Endothelial cell of umbilical vein (primary cell): ENCODE measurements at regions not wholly inside any gene's neighbourhood (a gene's known extent, or its start where the extent isn't known, plus 50 kb on each side); places are given as distances from the start of the nearest gene placed in this dataset.

Source experiments
- BruUV-seq: library from RNA; stranded (reverse); fragments of 400-500 nt; replicated peaks from 2 replicates; lab custom pipeline; 2021; lab: Mats Ljungman, UMichigan
- CTCF ChIA-PET: fragments of 300-600, 350-600 bp; sonication (Branson Sonifier 250); formaldehyde crosslinking; loops from one replicate; lab custom pipeline; 2021; ENCODE audit warnings: antibody characterized with exemption, inconsistent platforms; lab: Charles Lee
- POLR2A ChIA-PET: fragments of 300-600, 350-600 bp; sonication (Branson Sonifier 250); formaldehyde crosslinking; loops from one replicate; lab custom pipeline; 2021; ENCODE audit warnings: antibody characterized with exemption, inconsistent platforms; lab: Charles Lee
- DNase-seq: peaks from one replicate; pipeline ENCODE4 v3.0.0-alpha.2; 2011; ENCODE audit warnings: low read depth, low spot score
- FAIRE-seq: peaks from 2 replicates; lab custom pipeline; 2011; peaks lifted over from hg19 to GRCh38; lab: Jason Lieb, UNC
- H2AFZ ChIP-seq: 2 replicates; pipeline ENCODE4 v1.6.0; 2012; ENCODE audit warnings: low read depth, low read length, control low read depth, inconsistent platforms
- H3K27ac ChIP-seq: 2 replicates; pipeline ENCODE4 v1.5.1; 2011; ENCODE audit warnings: low read depth, mild to moderate bottlenecking, control low read depth, low read length, moderate library complexity; ENCODE audit not compliant: insufficient read depth
- H3K27me3 ChIP-seq, 2 experiments: 2 replicates each; pipeline versions ENCODE4 v1.6.0 to v1.6.1; 2011; ENCODE audit warnings: low read length in 2 of 2, mixed read lengths in 1 of 2; ENCODE audit not compliant: control insufficient read depth in 2 of 2, insufficient read depth in 2 of 2
- H3K36me3 ChIP-seq, 2 experiments: 2 replicates in 1 of 2; 3 replicates in 1 of 2; pipeline ENCODE4 v1.5.1; 2011; ENCODE audit warnings: low read length in 2 of 2, mild to moderate bottlenecking in 1 of 2, moderate library complexity in 1 of 2; ENCODE audit not compliant: control insufficient read depth in 2 of 2, insufficient read depth in 2 of 2; ENCODE audit errors: extremely low read depth in 1 of 2
- H3K4me1 ChIP-seq: 3 replicates; pipeline ENCODE4 v1.5.1; 2011; ENCODE audit warnings: mild to moderate bottlenecking, low read length; ENCODE audit not compliant: control insufficient read depth, insufficient read depth; ENCODE audit errors: extremely low read depth
- H3K4me2 ChIP-seq: 2 replicates; pipeline ENCODE4 v1.6.1; 2011; ENCODE audit warnings: low read length, control low read depth, mixed read lengths; ENCODE audit not compliant: insufficient read depth
- H3K4me3 ChIP-seq, 3 experiments: fragments of 200-600 bp in 1 of 3; sonication (generic), shearing (Covaris generic) in 1 of 3; replicated peaks in 1 of 3; 2 replicates each; pipeline ENCODE4 v1.5.1; 2011 to 2016; ENCODE audit warnings: control low read depth in 3 of 3, low read length in 3 of 3, mild to moderate bottlenecking in 2 of 3, inconsistent platforms in 1 of 3, low read depth in 1 of 3, moderate library complexity in 1 of 3; ENCODE audit not compliant: insufficient read depth in 1 of 3
- H3K79me2 ChIP-seq: 2 replicates; pipeline ENCODE4 v1.6.0; 2012; ENCODE audit warnings: low read length, inconsistent platforms; ENCODE audit not compliant: control insufficient read depth, insufficient read depth
- H3K9ac ChIP-seq: replicated peaks from 2 replicates; pipeline ENCODE3; 2011; ENCODE audit warnings: low read length, control low read depth; ENCODE audit not compliant: insufficient read depth; ENCODE audit errors: extremely low read depth
- H3K9me1 ChIP-seq: replicated peaks from 3 replicates; pipeline ENCODE4 v1.6.0; 2011; ENCODE audit warnings: mild to moderate bottlenecking, low read length; ENCODE audit not compliant: control insufficient read depth, insufficient read depth; ENCODE audit errors: extremely low read depth
- H3K9me3 ChIP-seq: replicated peaks from 2 replicates; pipeline ENCODE4 v1.5.1; 2012; ENCODE audit warnings: low read length, inconsistent platforms; ENCODE audit not compliant: control insufficient read depth, insufficient read depth
- H4K20me1 ChIP-seq: replicated peaks from 2 replicates; pipeline ENCODE3; 2011; ENCODE audit warnings: mild to moderate bottlenecking, low read length; ENCODE audit not compliant: control insufficient read depth, insufficient read depth; ENCODE audit errors: extremely low read depth
- EZH2 ChIP-seq: IDR thresholded peaks from 2 replicates; pipeline ENCODE4 v1.6.1; 2012; ENCODE audit warnings: borderline replicate concordance, low read depth, mild to moderate bottlenecking, moderate library complexity, low read length, inconsistent platforms; ENCODE audit not compliant: severe bottlenecking
- FOS ChIP-seq: IDR thresholded peaks from 2 replicates; pipeline ENCODE4 v1.6.1; 2011; ENCODE audit warnings: mild to moderate bottlenecking, low read length, moderate library complexity, borderline replicate concordance; ENCODE audit not compliant: insufficient read depth
- GATA2 ChIP-seq: IDR thresholded peaks from 2 replicates; pipeline ENCODE4 v1.7.0; 2011; ENCODE audit warnings: low read depth, mild to moderate bottlenecking, moderate library complexity, mixed read lengths, low read length; ENCODE audit not compliant: insufficient read length, insufficient read depth
- JUN ChIP-seq: IDR thresholded peaks from 2 replicates; pipeline ENCODE4 v1.6.1; 2011; ENCODE audit warnings: borderline replicate concordance, low read depth; ENCODE audit not compliant: insufficient read length, insufficient read depth
- MYC ChIP-seq: IDR thresholded peaks from one replicate; pipeline ENCODE4 v1.6.1; 2011; ENCODE audit warnings: mild to moderate bottlenecking, low read depth, low read length
- POLR2A ChIP-seq: IDR thresholded peaks from 2 replicates; pipeline ENCODE4 v1.6.1; 2012; ENCODE audit warnings: low read depth, mild to moderate bottlenecking, control low read depth, low read length
- POLR2AphosphoS5 ChIP-seq: IDR thresholded peaks from 2 replicates; pipeline ENCODE4 v1.6.1; 2012; ENCODE audit warnings: low read depth, mild to moderate bottlenecking, control low read depth, low read length, moderate library complexity; ENCODE audit not compliant: insufficient read depth
- dilution Hi-C: fragments of 300-500 bp; cut with MboI; formaldehyde crosslinking; loops from one replicate; pipeline ENCODE4 v1.15.0; 2019; ENCODE audit warnings: low sequenced_read_pairs; ENCODE audit not compliant: extremely low pct_ligation_motif_present
- intact Hi-C: fragments of 100-400 bp; cut with micrococcal nuclease; formaldehyde crosslinking; loops from one replicate; pipeline ENCODE4 v1.10.0; 2022
- TF ChIP-seq, protein P1 (sequence below), 2 donors: IDR thresholded peaks; 1 replicate in 1 of 2; 2 replicates in 1 of 2; pipeline ENCODE4 v1.5.1; 2011; ENCODE audit warnings: low read length in 2 of 2, mild to moderate bottlenecking in 2 of 2, moderate library complexity in 2 of 2, control low read depth in 1 of 2, inconsistent platforms in 1 of 2, low read depth in 1 of 2; ENCODE audit not compliant: insufficient read depth in 1 of 2; ENCODE audit errors: extremely low read depth in 1 of 2
- TF ChIP-seq, protein P2 (sequence below): IDR thresholded peaks from 2 replicates; pipeline ENCODE4 v1.6.1; 2011; ENCODE audit not compliant: insufficient read depth, insufficient read length

DNA sequence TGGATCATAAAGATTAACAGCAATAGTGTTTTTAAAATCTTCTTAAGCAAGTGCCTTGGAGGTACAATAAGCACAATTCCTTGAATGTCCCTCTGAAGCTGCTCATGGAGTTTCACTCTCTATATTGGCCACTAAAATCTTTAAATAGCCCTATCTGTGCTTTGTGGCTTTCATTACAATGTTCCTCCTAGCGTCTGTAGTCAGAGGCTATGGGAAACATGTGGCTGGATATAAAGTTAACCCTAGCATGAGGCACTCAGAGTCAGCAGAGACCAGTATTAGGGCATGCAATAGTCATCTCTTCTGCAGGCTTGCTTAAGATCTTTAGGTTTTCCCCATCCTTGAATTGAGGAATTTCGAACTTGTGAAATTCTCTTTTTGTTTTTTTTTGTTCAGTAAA is 668.2 kb downstream of the CDH11 start:
- dilution Hi-C loops: no loop called here
- H2AFZ ChIP-seq: no peak overlapping the region

More for the DNA sequence above, 668.2 kb downstream of the CDH11 start:
- intact Hi-C loops: loop anchor here (10.0 kb wide), 1 partner anchor 1089 kb away; no protein-coding TSS in a partner anchor
- no peak for DNase-seq
- ChIA-PET POLR2A (no interaction called here), CTCF (no interaction called here)
- no peaks in the 10 kb centered on the region for H3K27me3 ChIP-seq
- H3K9me3 ChIP-seq: no peaks in the 10 kb centered on the region
- no peaks in the 10 kb centered on the region for H4K20me1 ChIP-seq
- H3K4me1 ChIP-seq: no peaks in the 10 kb centered on the region
- no peak for FAIRE-seq
- no peaks in the 10 kb centered on the region for H3K36me3 ChIP-seq
- no peak for TF ChIP-seq POLR2A
- TF ChIP-seq GATA2: no peak
- no peak for TF ChIP-seq EZH2
- no peak for TF ChIP-seq JUN
- TF ChIP-seq, protein P1, sequence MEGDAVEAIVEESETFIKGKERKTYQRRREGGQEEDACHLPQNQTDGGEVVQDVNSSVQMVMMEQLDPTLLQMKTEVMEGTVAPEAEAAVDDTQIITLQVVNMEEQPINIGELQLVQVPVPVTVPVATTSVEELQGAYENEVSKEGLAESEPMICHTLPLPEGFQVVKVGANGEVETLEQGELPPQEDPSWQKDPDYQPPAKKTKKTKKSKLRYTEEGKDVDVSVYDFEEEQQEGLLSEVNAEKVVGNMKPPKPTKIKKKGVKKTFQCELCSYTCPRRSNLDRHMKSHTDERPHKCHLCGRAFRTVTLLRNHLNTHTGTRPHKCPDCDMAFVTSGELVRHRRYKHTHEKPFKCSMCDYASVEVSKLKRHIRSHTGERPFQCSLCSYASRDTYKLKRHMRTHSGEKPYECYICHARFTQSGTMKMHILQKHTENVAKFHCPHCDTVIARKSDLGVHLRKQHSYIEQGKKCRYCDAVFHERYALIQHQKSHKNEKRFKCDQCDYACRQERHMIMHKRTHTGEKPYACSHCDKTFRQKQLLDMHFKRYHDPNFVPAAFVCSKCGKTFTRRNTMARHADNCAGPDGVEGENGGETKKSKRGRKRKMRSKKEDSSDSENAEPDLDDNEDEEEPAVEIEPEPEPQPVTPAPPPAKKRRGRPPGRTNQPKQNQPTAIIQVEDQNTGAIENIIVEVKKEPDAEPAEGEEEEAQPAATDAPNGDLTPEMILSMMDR (IDR thresholded peaks at IDR 0.05; ENCODE audit: extremely low read depth in 1 of 2, insufficient read depth in 1 of 2, low read depth in 1 of 2, low read length in 2 of 2): no peak
- TF ChIP-seq, protein P2, sequence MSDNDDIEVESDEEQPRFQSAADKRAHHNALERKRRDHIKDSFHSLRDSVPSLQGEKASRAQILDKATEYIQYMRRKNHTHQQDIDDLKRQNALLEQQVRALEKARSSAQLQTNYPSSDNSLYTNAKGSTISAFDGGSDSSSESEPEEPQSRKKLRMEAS: no peak
- TF ChIP-seq FOS: no peak
- TF ChIP-seq MYC: no peak
- TF ChIP-seq POLR2AphosphoS5: no peak
- no peak overlapping the region for H3K4me3 ChIP-seq
- no peak overlapping the region for H3K9ac ChIP-seq
- no peak overlapping the region for H3K27ac ChIP-seq
- BruUV-seq: no TSS peak
- H3K79me2 ChIP-seq: no peaks in the 10 kb centered on the region
- H3K4me2 ChIP-seq: no peak overlapping the region
- H3K9me1 ChIP-seq: no peaks in the 10 kb centered on the region
